ENCODE measurements at regions not wholly inside any gene's neighbourhood (a gene's known extent, or its start where the extent isn't known, plus 50 kb on each side); places are given as distances from the start of the nearest gene placed in this dataset.

GRCh38 chr7:15140431-15140830, 237.9 kb upstream of the DGKB start:
- TF ChIP-seq, protein P1, sequence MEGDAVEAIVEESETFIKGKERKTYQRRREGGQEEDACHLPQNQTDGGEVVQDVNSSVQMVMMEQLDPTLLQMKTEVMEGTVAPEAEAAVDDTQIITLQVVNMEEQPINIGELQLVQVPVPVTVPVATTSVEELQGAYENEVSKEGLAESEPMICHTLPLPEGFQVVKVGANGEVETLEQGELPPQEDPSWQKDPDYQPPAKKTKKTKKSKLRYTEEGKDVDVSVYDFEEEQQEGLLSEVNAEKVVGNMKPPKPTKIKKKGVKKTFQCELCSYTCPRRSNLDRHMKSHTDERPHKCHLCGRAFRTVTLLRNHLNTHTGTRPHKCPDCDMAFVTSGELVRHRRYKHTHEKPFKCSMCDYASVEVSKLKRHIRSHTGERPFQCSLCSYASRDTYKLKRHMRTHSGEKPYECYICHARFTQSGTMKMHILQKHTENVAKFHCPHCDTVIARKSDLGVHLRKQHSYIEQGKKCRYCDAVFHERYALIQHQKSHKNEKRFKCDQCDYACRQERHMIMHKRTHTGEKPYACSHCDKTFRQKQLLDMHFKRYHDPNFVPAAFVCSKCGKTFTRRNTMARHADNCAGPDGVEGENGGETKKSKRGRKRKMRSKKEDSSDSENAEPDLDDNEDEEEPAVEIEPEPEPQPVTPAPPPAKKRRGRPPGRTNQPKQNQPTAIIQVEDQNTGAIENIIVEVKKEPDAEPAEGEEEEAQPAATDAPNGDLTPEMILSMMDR (IDR thresholded peaks at IDR 0.05): no peak
- no peak for TF ChIP-seq POLR2A (IDR thresholded peaks at IDR 0.05)

Data from thyroid gland (tissue), 4 donors.